OCI-LY1 (cell line): ENCODE measurements at regions not wholly inside any gene's neighbourhood (a gene's known extent, or its start where the extent isn't known, plus 50 kb on each side); places are given as distances from the start of the nearest gene placed in this dataset.

Experiments
- EZH2 ChIP-seq: fragments of 200-600 bp; sonication (generic), shearing (Covaris generic); IDR thresholded peaks from 2 replicates; pipeline ENCODE4 v1.8.0; 2017; ENCODE audit warnings: borderline replicate concordance, mixed run types, mild to moderate bottlenecking, antibody characterized with exemption, low read length, moderate library complexity, mixed read lengths
- TF ChIP-seq, protein P1 (sequence below): fragments of 200-600 bp; sonication (generic), shearing (Covaris generic); IDR thresholded peaks from 2 replicates; pipeline ENCODE4 v1.5.1; 2017; ENCODE audit warnings: mild to moderate bottlenecking, antibody characterized with exemption, low read length, moderate library complexity, mixed read lengths

DNA sequence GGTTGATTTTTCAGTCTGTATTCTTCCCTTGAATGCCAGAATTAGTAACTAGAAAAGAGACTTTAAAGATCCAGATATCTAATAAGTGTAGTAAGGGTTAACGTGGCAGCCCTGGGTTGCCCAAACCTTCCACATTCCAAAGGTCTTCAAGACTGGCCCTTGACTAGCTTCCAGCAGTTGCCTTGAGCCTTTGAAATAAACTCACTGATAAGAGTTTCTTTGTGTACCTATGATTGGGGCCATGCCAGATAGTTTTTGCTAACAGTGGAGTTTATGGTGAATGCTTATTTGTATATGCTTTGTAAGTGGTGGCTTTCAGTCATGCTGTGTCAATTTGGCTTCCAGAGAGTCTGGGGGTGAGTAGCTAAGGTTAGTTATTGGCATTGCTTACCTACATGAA, 722.3 kb downstream of the RNF144A start:
- TF ChIP-seq, protein P1, sequence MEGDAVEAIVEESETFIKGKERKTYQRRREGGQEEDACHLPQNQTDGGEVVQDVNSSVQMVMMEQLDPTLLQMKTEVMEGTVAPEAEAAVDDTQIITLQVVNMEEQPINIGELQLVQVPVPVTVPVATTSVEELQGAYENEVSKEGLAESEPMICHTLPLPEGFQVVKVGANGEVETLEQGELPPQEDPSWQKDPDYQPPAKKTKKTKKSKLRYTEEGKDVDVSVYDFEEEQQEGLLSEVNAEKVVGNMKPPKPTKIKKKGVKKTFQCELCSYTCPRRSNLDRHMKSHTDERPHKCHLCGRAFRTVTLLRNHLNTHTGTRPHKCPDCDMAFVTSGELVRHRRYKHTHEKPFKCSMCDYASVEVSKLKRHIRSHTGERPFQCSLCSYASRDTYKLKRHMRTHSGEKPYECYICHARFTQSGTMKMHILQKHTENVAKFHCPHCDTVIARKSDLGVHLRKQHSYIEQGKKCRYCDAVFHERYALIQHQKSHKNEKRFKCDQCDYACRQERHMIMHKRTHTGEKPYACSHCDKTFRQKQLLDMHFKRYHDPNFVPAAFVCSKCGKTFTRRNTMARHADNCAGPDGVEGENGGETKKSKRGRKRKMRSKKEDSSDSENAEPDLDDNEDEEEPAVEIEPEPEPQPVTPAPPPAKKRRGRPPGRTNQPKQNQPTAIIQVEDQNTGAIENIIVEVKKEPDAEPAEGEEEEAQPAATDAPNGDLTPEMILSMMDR, result no peak
- TF ChIP-seq EZH2, result no peak
